SK-N-SH treated with all-trans-retinoic acid at 6 μM for 48 hours (cell line): ENCODE measurements at regions not wholly inside any gene's neighbourhood (a gene's known extent, or its start where the extent isn't known, plus 50 kb on each side); places are given as distances from the start of the nearest gene placed in this dataset.

Experiments
- ARNTL ChIP-seq: fragments of 450-650 bp; formaldehyde crosslinking; IDR thresholded peaks from 2 replicates; pipeline ENCODE4 v1.5.0; 2020; ENCODE audit warnings: low read depth, mild to moderate bottlenecking, moderate library complexity, borderline replicate concordance
- GLIS3 ChIP-seq: fragments of 250-450 bp; sonication (Bioruptor Pico); IDR thresholded peaks from 2 replicates; pipeline ENCODE4 v1.5.0; 2020; ENCODE audit warnings: mild to moderate bottlenecking, moderate library complexity
- TCF4 ChIP-seq: fragments of 250-450 bp; sonication (Bioruptor Pico); IDR thresholded peaks from 2 replicates; pipeline ENCODE4 v1.8.0; 2021; ENCODE audit warnings: mild to moderate bottlenecking, moderate library complexity, borderline replicate concordance
- ZC3H10 ChIP-seq: fragments of 250-450 bp; sonication (Bioruptor Pico); IDR thresholded peaks from 2 replicates; pipeline ENCODE4 v1.5.1; 2021; ENCODE audit warnings: mild to moderate bottlenecking, moderate library complexity
- ZFP30 ChIP-seq: fragments of 450-650 bp; formaldehyde crosslinking; IDR thresholded peaks from 2 replicates; pipeline ENCODE4 v1.5.0; 2022; ENCODE audit warnings: mild to moderate bottlenecking, moderate library complexity
- TF ChIP-seq, protein P1 (sequence below): fragments of 250-450 bp; sonication (Bioruptor Pico); IDR thresholded peaks from 2 replicates; pipeline ENCODE4 v1.5.1; 2020; ENCODE audit warnings: low read depth, mild to moderate bottlenecking, moderate library complexity
- TF ChIP-seq, protein P2 (sequence below): fragments of 250-450 bp; sonication (Bioruptor Pico); IDR thresholded peaks from 2 replicates; pipeline ENCODE4 v1.5.0; 2020; ENCODE audit warnings: mild to moderate bottlenecking, moderate library complexity

DNA sequence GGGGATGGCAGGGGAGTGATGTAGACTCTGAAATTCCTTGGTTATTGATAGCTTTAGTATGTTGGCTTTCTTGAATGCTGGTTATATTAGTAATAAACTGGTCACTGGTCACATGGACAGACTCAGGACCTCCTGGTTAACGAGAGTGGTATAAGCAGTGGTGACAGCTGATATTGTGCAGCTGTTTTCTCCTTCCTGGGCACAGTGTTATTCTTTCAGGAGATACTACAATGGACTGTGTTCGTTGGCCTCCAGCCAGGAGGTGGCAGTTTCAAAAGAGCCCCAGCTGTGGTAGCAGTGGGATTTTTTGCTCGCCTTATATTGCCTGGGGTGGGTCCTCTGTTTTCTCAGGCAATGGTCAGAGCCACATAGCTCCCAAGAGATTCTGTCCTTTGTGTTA lies 181.6 kb upstream of the RBMS3 start:
- no peak for TF ChIP-seq ARNTL (CRISPR knock-in tag)
- TF ChIP-seq, protein P1, sequence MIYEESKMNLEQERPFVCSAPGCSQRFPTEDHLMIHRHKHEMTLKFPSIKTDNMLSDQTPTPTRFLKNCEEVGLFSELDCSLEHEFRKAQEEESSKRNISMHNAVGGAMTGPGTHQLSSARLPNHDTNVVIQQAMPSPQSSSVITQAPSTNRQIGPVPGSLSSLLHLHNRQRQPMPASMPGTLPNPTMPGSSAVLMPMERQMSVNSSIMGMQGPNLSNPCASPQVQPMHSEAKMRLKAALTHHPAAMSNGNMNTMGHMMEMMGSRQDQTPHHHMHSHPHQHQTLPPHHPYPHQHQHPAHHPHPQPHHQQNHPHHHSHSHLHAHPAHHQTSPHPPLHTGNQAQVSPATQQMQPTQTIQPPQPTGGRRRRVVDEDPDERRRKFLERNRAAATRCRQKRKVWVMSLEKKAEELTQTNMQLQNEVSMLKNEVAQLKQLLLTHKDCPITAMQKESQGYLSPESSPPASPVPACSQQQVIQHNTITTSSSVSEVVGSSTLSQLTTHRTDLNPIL (CRISPR knock-in tag) = no peak
- no peak for TF ChIP-seq ZFP30 (CRISPR knock-in tag)
- TF ChIP-seq GLIS3 (CRISPR knock-in tag) = no peak
- no peak for TF ChIP-seq ZC3H10 (CRISPR knock-in tag)
- TF ChIP-seq, protein P2, sequence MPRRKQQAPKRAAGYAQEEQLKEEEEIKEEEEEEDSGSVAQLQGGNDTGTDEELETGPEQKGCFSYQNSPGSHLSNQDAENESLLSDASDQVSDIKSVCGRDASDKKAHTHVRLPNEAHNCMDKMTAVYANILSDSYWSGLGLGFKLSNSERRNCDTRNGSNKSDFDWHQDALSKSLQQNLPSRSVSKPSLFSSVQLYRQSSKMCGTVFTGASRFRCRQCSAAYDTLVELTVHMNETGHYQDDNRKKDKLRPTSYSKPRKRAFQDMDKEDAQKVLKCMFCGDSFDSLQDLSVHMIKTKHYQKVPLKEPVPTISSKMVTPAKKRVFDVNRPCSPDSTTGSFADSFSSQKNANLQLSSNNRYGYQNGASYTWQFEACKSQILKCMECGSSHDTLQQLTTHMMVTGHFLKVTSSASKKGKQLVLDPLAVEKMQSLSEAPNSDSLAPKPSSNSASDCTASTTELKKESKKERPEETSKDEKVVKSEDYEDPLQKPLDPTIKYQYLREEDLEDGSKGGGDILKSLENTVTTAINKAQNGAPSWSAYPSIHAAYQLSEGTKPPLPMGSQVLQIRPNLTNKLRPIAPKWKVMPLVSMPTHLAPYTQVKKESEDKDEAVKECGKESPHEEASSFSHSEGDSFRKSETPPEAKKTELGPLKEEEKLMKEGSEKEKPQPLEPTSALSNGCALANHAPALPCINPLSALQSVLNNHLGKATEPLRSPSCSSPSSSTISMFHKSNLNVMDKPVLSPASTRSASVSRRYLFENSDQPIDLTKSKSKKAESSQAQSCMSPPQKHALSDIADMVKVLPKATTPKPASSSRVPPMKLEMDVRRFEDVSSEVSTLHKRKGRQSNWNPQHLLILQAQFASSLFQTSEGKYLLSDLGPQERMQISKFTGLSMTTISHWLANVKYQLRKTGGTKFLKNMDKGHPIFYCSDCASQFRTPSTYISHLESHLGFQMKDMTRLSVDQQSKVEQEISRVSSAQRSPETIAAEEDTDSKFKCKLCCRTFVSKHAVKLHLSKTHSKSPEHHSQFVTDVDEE = no peak
- no peak for TF ChIP-seq TCF4 (CRISPR knock-in tag)
